HepG2 (cell line): ENCODE measurements at regions not wholly inside any gene's neighbourhood (a gene's known extent, or its start where the extent isn't known, plus 50 kb on each side); places are given as distances from the start of the nearest gene placed in this dataset.

Experiments used
- ATAC-seq: fragments of 200-7000 bp; cut with Tn5 transposase; 3 replicates; pipeline ENCODE4 v1.9.1; 2020; ENCODE audit warnings: mild to moderate bottlenecking, moderate library complexity
- BruUV-seq: library from RNA; stranded (reverse); fragments of 400-500 nt; replicated peaks from 2 replicates; lab custom pipeline; 2021; lab: Mats Ljungman, UMichigan
- CTCF ChIA-PET: fragments of 300-600 bp; formaldehyde crosslinking; extraction: SDS; loops from one replicate; lab custom pipeline; 2021; ENCODE audit warnings: low total read pairs, inconsistent platforms, low intra/inter-chr PET ratio; lab: Yijun Ruan, JAX
- POLR2A ChIA-PET: fragments of 350-600 bp; sonication (Branson Sonifier 250); formaldehyde crosslinking; loops from one replicate; lab custom pipeline; 2020; ENCODE audit warnings: antibody characterized with exemption, inconsistent platforms; lab: Yijun Ruan, JAX
- DNase-seq: peaks from one replicate; pipeline ENCODE4 v3.0.0-alpha.2; 2015; ENCODE audit warnings: low spot score
- FAIRE-seq: peaks from 3 replicates; lab custom pipeline; 2011; peaks lifted over from hg19 to GRCh38; lab: Jason Lieb, UNC
- H2AFZ ChIP-seq: one replicate; pipeline ENCODE4 v1.6.1; 2011; ENCODE audit warnings: low read length, inconsistent platforms
- H3K27ac ChIP-seq: fragments of 300-600 bp; 3 replicates; pipeline ENCODE4 v1.8.0; 2011; ENCODE audit warnings: mixed run types, mild to moderate bottlenecking, mixed read lengths, low read length, inconsistent platforms; ENCODE audit not compliant: insufficient read depth; ENCODE audit errors: extremely low read length
- H3K27me3 ChIP-seq, 2 experiments: fragments of 200-600 bp in 1 of 2; 2 replicates in 1 of 2; 3 replicates in 1 of 2; pipeline versions ENCODE4 v1.6.0 to v1.8.0; 2011; ENCODE audit warnings: low read length in 2 of 2, mild to moderate bottlenecking in 2 of 2, moderate library complexity in 2 of 2, inconsistent platforms in 1 of 2; ENCODE audit not compliant: insufficient read depth in 2 of 2, control insufficient read depth in 1 of 2
- H3K36me3 ChIP-seq, 2 experiments: fragments of 200-600 bp in 1 of 2; replicated peaks in 1 of 2; 2 replicates in 1 of 2; 3 replicates in 1 of 2; pipeline versions ENCODE4 v1.5.1 to v1.8.0; 2011; ENCODE audit warnings: low read length in 2 of 2, inconsistent platforms in 1 of 2; ENCODE audit not compliant: insufficient read depth in 2 of 2, control insufficient read depth in 1 of 2
- H3K4me1 ChIP-seq: 2 replicates; pipeline ENCODE4 v1.5.1; 2012; ENCODE audit warnings: low read length, inconsistent platforms; ENCODE audit not compliant: insufficient read depth
- H3K4me2 ChIP-seq: 2 replicates; pipeline ENCODE4 v1.6.0; 2011; ENCODE audit warnings: low read depth, low read length, inconsistent platforms
- H3K4me3 ChIP-seq, 3 experiments: fragments of 200-600 bp in 1 of 3; sonication (generic), shearing (Covaris generic) in 1 of 3; replicated peaks in 1 of 3; 2 replicates each; pipeline ENCODE4 v1.5.1; 2011 to 2016; ENCODE audit warnings: low read length in 3 of 3, inconsistent platforms in 2 of 3, low read depth in 2 of 3, mild to moderate bottlenecking in 2 of 3, control low read depth in 1 of 3, mixed read lengths in 1 of 3; ENCODE audit not compliant: insufficient read depth in 1 of 3
- H3K79me2 ChIP-seq: one replicate; pipeline ENCODE4 v1.6.1; 2011; ENCODE audit warnings: low read length, inconsistent platforms; ENCODE audit not compliant: insufficient read depth
- H3K9ac ChIP-seq: 2 replicates; pipeline ENCODE4 v1.6.0; 2011; ENCODE audit warnings: mild to moderate bottlenecking, low read depth, low read length, inconsistent platforms; ENCODE audit not compliant: insufficient read depth
- H3K9me3 ChIP-seq: 2 replicates; pipeline ENCODE4 v1.5.1; 2012; ENCODE audit warnings: mild to moderate bottlenecking, low read length
- H4K20me1 ChIP-seq: 2 replicates; pipeline ENCODE4 v1.6.0; 2011; ENCODE audit warnings: inconsistent platforms, mild to moderate bottlenecking, low read length, moderate library complexity; ENCODE audit not compliant: insufficient read depth
- GATAD1 ChIP-seq: IDR thresholded peaks from 2 replicates; pipeline ENCODE4 v1.6.1; 2016; ENCODE audit warnings: missing genetic modification reagents, missing compliant biosample characterization
- HCFC1 ChIP-seq: fragments of 150-350 bp; IDR thresholded peaks from 2 replicates; pipeline ENCODE4 v1.6.1; 2014; ENCODE audit warnings: low read depth, low read length
- KLF15 ChIP-seq: sonication (generic); formaldehyde crosslinking; IDR thresholded peaks from 2 replicates; pipeline ENCODE4 v1.8.1; 2023; ENCODE audit warnings: borderline replicate concordance, mild to moderate bottlenecking, inconsistent platforms, missing genetic modification reagents, mixed read lengths
- MAFK ChIP-seq, 2 experiments: IDR thresholded peaks in 1 of 2; conservative IDR thresholded peaks in 1 of 2; 2 replicates each; pipeline ENCODE4 v1.6.1; 2011; ENCODE audit warnings: improper control_type of control experiment in 2 of 2, low read length in 2 of 2
- PHF8 ChIP-seq: sonication (generic); formaldehyde crosslinking; IDR thresholded peaks from 2 replicates; pipeline ENCODE4 v1.5.0; 2020; ENCODE audit warnings: missing genetic modification reagents
- RFX5 ChIP-seq: IDR thresholded peaks from 2 replicates; pipeline ENCODE4 v1.6.1; 2011; ENCODE audit warnings: low read depth, low read length, improper control_type of control experiment
- SMARCC2 ChIP-seq: fragments of 450-650 bp; IDR thresholded peaks from 2 replicates; pipeline ENCODE4 v1.6.1; 2017; ENCODE audit warnings: antibody characterized with exemption, mild to moderate bottlenecking
- SOX5 ChIP-seq: IDR thresholded peaks from 2 replicates; pipeline ENCODE4 v1.6.1; 2016; ENCODE audit warnings: borderline replicate concordance
- ZBTB1 ChIP-seq: sonication (generic); formaldehyde crosslinking; IDR thresholded peaks from 2 replicates; pipeline ENCODE4 v1.4.0; 2020; ENCODE audit warnings: missing genetic modification reagents, borderline replicate concordance
- ZBTB38 ChIP-seq: sonication (generic); formaldehyde crosslinking; IDR thresholded peaks from 2 replicates; pipeline ENCODE4 v1.5.1; 2020; ENCODE audit warnings: mild to moderate bottlenecking, missing genetic modification reagents
- ZFP1 ChIP-seq: IDR thresholded peaks from 2 replicates; pipeline ENCODE4 v1.6.1; 2016
- ZFP41 ChIP-seq: sonication (generic); formaldehyde crosslinking; IDR thresholded peaks from 2 replicates; pipeline ENCODE4 v1.4.0; 2020; ENCODE audit warnings: mild to moderate bottlenecking, missing genetic modification reagents, borderline replicate concordance
- ZFYVE20 ChIP-seq: sonication (generic); formaldehyde crosslinking; IDR thresholded peaks from 2 replicates; pipeline ENCODE4 v1.8.0; 2023; ENCODE audit warnings: low read depth, mild to moderate bottlenecking, moderate library complexity, missing genetic modification reagents, borderline replicate concordance
- ZKSCAN8 ChIP-seq: IDR thresholded peaks from 2 replicates; pipeline ENCODE4 v1.6.1; 2016; ENCODE audit warnings: borderline replicate concordance, missing genetic modification reagents, missing compliant biosample characterization
- ZNF335 ChIP-seq: sonication (generic); formaldehyde crosslinking; IDR thresholded peaks from 2 replicates; pipeline ENCODE4 v1.4.0; 2020; ENCODE audit warnings: missing genetic modification reagents
- ZNF382 ChIP-seq: sonication (generic); formaldehyde crosslinking; IDR thresholded peaks from 2 replicates; pipeline ENCODE4 v1.5.0; 2020; ENCODE audit warnings: missing genetic modification reagents, mild to moderate bottlenecking, borderline replicate concordance
- ZNF441 ChIP-seq: sonication (generic); formaldehyde crosslinking; IDR thresholded peaks from 2 replicates; pipeline ENCODE4 v1.7.0; 2021; ENCODE audit warnings: missing genetic modification reagents, borderline replicate concordance
- ZSCAN25 ChIP-seq: sonication (generic); formaldehyde crosslinking; IDR thresholded peaks from 2 replicates; pipeline ENCODE4 v1.8.0; 2022; ENCODE audit warnings: mild to moderate bottlenecking, missing genetic modification reagents
- WGBS: methylation state at CpG from one replicate; pipeline ENCODE4 v1.1.6; 2017; ENCODE audit warnings: low lambda C conversion rate; 5-methylcytosine and 5-hydroxymethylcytosine counted together
- in situ Hi-C: cut with HindIII; loops from 2 replicates; pipeline ENCODE4 v1.10.0; 2017; ENCODE audit warnings: low pct_unique_long_range_greater_than_20kb; ENCODE audit not compliant: extremely low pct_ligation_motif_present
- intact Hi-C: fragments of 100-400 bp; cut with micrococcal nuclease; formaldehyde crosslinking; loops from one replicate; pipeline ENCODE4 v1.10.0; 2022; ENCODE audit not compliant: unreplicated experiment

DNA sequence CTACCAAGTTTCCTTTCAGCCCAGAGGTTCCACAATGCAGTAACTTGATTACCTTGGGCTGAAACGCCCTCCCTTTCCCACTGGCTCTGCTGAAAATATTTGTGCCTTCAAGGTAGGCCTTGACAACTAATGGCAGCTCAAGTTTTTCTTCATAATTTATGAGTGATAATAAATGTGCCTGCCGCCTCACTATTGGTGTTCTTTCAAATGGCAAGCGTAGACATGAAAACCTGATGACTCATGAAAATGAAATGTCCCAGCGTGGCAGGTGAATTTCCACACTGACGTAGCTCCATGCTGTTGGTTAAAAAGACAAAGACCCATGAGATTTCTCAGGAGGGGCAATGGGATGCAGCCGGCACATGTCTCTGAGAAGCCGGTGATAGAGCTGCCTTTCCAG is 107.2 kb upstream of the GGTLC1 start (continued):
- TF ChIP-seq SMARCC2 (no peak), HCFC1 (no peak), MAFK (conservative IDR thresholded peaks at IDR 0.05 in 1 of 2, IDR thresholded peaks at IDR 0.05 in 1 of 2; ENCODE audit: low read length in 2 of 2) (peak; percentile 77 to 84), ZFYVE20 (CRISPR knock-in tag) (no peak), SOX5 (CRISPR knock-in tag) (no peak), ZNF441 (CRISPR knock-in tag) (no peak)

DNA sequence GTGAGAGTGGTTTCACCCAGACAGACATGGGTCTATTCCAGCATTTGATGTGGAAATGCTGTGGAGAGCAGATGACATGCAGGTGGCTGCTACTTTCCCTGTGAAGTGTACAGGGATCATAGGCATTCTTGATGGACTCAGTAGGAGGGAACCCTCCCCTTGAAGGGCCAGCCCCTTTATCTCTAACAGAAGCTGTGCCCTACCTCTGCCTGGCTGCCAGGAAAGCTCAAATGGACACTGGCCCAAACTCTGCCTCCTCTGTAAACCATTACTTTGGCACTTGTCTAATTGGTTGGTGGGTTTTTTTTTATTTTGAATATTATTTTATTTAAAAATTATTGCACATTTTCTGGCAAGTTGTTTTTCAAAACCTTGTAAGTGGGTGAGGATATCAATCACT is 106.7 kb upstream of the GGTLC1 start:
- no peak for FAIRE-seq
- Histone ChIP-seq H4K20me1 (no peaks in the 10 kb centered on the region), H3K9me3 (no peaks in the 10 kb centered on the region), H3K4me1 (no peaks in the 10 kb centered on the region), H3K27me3 (peaks cover 0 to 5% of the 10 kb centered on the region in 2 experiments; a peak in 1 of 5 replicates), H2AFZ (no peak overlapping the region), H3K36me3 (no peaks in the 10 kb centered on the region), H3K79me2 (no peaks in the 10 kb centered on the region), H3K27ac (no peak overlapping the region), H3K9ac (no peak overlapping the region), H3K4me2 (no peak overlapping the region), H3K4me3 (no peak overlapping the region)
- no peak for ATAC-seq
- intact Hi-C loops = no loop called here
- POLR2A ChIA-PET = no interaction called here
- no peak for DNase-seq
- BruUV-seq = no TSS peak
- CTCF ChIA-PET = no interaction called here
- TF ChIP-seq ZFP1 (CRISPR knock-in tag) (no peak), ZFP41 (CRISPR knock-in tag) (no peak), ZNF335 (CRISPR knock-in tag) (no peak), PHF8 (no peak)
- in situ Hi-C loops = no loop called here

GRCh38 chr20:24089576-24089975 is 101.0 kb upstream of the GGTLC1 start:
- no peak overlapping the region for H3K4me3 ChIP-seq
- CTCF ChIA-PET = no interaction called here
- no peak overlapping the region for H3K9ac ChIP-seq
- no peaks in the 10 kb centered on the region for H3K4me1 ChIP-seq
- no peaks in the 10 kb centered on the region for H3K36me3 ChIP-seq
- H2AFZ ChIP-seq = no peak overlapping the region
- H3K79me2 ChIP-seq = no peaks in the 10 kb centered on the region
- POLR2A ChIA-PET = no interaction called here
- H3K9me3 ChIP-seq = no peaks in the 10 kb centered on the region
- no peak for ATAC-seq
- in situ Hi-C loops (no loop called here), intact Hi-C loops (loop anchor here (2.0 kb wide), 1 partner anchor 61 kb away; no protein-coding TSS in a partner anchor)
- DNase-seq = no peak
- H3K27me3 ChIP-seq = no peaks in the 10 kb centered on the region
- TF ChIP-seq ZBTB1 (CRISPR knock-in tag) = no peak
- no peak for TF ChIP-seq RFX5
- no peak for TF ChIP-seq KLF15 (CRISPR knock-in tag)
- TF ChIP-seq GATAD1 (CRISPR knock-in tag) = no peak
- no peak for TF ChIP-seq ZNF382
- no peak for TF ChIP-seq ZSCAN25 (CRISPR knock-in tag)
- TF ChIP-seq ZKSCAN8 (CRISPR knock-in tag) = no peak
- no peak for TF ChIP-seq ZBTB38 (CRISPR knock-in tag)
- no peak for FAIRE-seq
- 54% methylated on average over 2 of the region's 2 CpGs for WGBS
- H3K27ac ChIP-seq = no peak overlapping the region
- H3K4me2 ChIP-seq = no peak overlapping the region
- no peaks in the 10 kb centered on the region for H4K20me1 ChIP-seq
- BruUV-seq = no TSS peak
